Esophagus squamous epithelium (tissue), 5 donors: ENCODE measurements at regions not wholly inside any gene's neighbourhood (a gene's known extent, or its start where the extent isn't known, plus 50 kb on each side); places are given as distances from the start of the nearest gene placed in this dataset.

Experiments used
- DNase-seq: peaks from one replicate; lab custom pipeline; 2025; lab: John Stamatoyannopoulos, UW
- H3K27ac ChIP-seq, 4 donors: fragments of 200-600 bp; sonication (generic); one replicate each; pipeline ENCODE4 v1.5.1; 2016 to 2019; ENCODE audit warnings: mild to moderate bottlenecking in 1 of 4
- H3K27me3 ChIP-seq, 4 donors: fragments of 200-600 bp; sonication (generic); 1 replicate in 3 of 4; 2 replicates in 1 of 4; pipeline versions ENCODE4 v1.5.1 to v1.6.0; 2017 to 2021; ENCODE audit warnings: antibody characterized with exemption in 1 of 4
- H3K36me3 ChIP-seq, 3 donors: fragments of 200-600 bp; sonication (generic); one replicate each; pipeline ENCODE4 v1.5.1; 2016 to 2019
- H3K4me1 ChIP-seq, 3 donors: fragments of 200-600 bp; sonication (generic); one replicate each; pipeline ENCODE4 v1.5.1; 2017 to 2019
- H3K4me3 ChIP-seq, 4 donors: fragments of 200-600 bp; sonication (generic); 1 replicate in 3 of 4; 2 replicates in 1 of 4; pipeline ENCODE4 v1.5.1; 2016 to 2019; ENCODE audit warnings: mild to moderate bottlenecking in 2 of 4, moderate library complexity in 1 of 4
- H3K9me3 ChIP-seq, 3 donors: fragments of 200-600 bp; sonication (generic); one replicate each; pipeline ENCODE4 v1.5.1; 2016 to 2019
- CTCF ChIP-seq, 6 experiments: fragments of 450-650 bp in 4 of 6; fragments of 200-600 bp in 2 of 6; sonication (generic) in 2 of 6; IDR thresholded peaks; one replicate each; pipeline ENCODE4 v1.5.1; 2016 to 2019; ENCODE audit warnings: antibody characterized with exemption in 6 of 6, mild to moderate bottlenecking in 4 of 6, moderate library complexity in 4 of 6
- POLR2A ChIP-seq, 4 donors: fragments of 450-650 bp; IDR thresholded peaks; one replicate each; pipeline ENCODE4 v1.6.1; 2017; ENCODE audit warnings: antibody characterized with exemption in 4 of 4, mild to moderate bottlenecking in 4 of 4, moderate library complexity in 3 of 4
- WGBS, 2 donors: methylation state at CpG; one replicate each; pipeline ENCODE4 v1.1.5; 2018; 5-methylcytosine and 5-hydroxymethylcytosine counted together
- intact Hi-C: fragments of 100-400 bp; cut with DNase I; formaldehyde crosslinking; loops from one replicate; pipeline ENCODE4 v1.15.0; 2022
- donor health status: DM: yes; HTN: yes; CAD: no.

DNA sequence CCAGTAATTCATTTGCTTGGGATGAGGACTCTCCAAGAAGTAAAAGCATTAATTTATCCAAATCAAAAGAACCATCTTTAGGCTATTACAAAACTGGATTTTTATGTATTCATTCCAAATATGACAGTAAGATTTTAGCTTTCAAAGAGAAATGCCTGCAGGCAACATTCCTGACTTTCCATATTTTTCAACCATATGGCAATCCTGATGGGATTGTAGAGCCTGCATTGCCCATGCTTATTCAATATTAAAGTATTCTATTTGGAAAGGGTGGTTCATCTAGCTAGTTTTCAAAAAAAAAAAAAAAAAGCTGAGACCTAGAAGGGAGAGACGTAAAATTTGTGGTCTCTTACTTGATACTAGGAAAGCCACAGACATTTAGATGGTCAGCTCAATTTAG is 1253.7 kb downstream of the LRFN5 start:
- no peak for DNase-seq
- no peaks in the 10 kb centered on the region for H3K4me1 ChIP-seq
- WGBS, 2 donors: 67 to 68% methylated on average over 1 of the region's 1 CpG
- no peaks in the 10 kb centered on the region for H3K27me3 ChIP-seq
- no peaks in the 10 kb centered on the region for H3K36me3 ChIP-seq
- intact Hi-C loops: no loop called here
- TF ChIP-seq POLR2A (IDR thresholded peaks at IDR 0.05) (no peak), CTCF (IDR thresholded peaks at IDR 0.05) (no peak)
- no peak overlapping the region for H3K27ac ChIP-seq
- no peak overlapping the region for H3K4me3 ChIP-seq
- H3K9me3 ChIP-seq: no peaks in the 10 kb centered on the region

- H3K36me3 ChIP-seq: no peaks in the 10 kb centered on the region
- TF ChIP-seq POLR2A (IDR thresholded peaks at IDR 0.05): no peak
- TF ChIP-seq CTCF (IDR thresholded peaks at IDR 0.05): no peak
- no peak overlapping the region for H3K27ac ChIP-seq
- no peaks in the 10 kb centered on the region for H3K27me3 ChIP-seq
- WGBS, 2 donors: 36 to 75% methylated on average over 1 of the region's 1 CpG
- DNase-seq: no peak
- intact Hi-C loops: no loop called here
- no peaks in the 10 kb centered on the region for H3K4me1 ChIP-seq
- H3K9me3 ChIP-seq: no peaks in the 10 kb centered on the region
- no peak overlapping the region for H3K4me3 ChIP-seq
Observed at GRCh38 chr14:42856106-42856505, 1249.4 kb downstream of the LRFN5 start.

GRCh38 chr14:42855085-42855484 is 1248.4 kb downstream of the LRFN5 start:
- no peak for DNase-seq
- H3K4me1 ChIP-seq: no peaks in the 10 kb centered on the region
- no peaks in the 10 kb centered on the region for H3K36me3 ChIP-seq
- H3K27ac ChIP-seq: no peak overlapping the region
- H3K4me3 ChIP-seq: no peak overlapping the region
- no peak for TF ChIP-seq CTCF (IDR thresholded peaks at IDR 0.05)
- H3K27me3 ChIP-seq: no peaks in the 10 kb centered on the region
- H3K9me3 ChIP-seq: no peaks in the 10 kb centered on the region
- WGBS, 2 donors: 4 to 6% methylated on average over 1 of the region's 1 CpG
- intact Hi-C loops: no loop called here

DNA sequence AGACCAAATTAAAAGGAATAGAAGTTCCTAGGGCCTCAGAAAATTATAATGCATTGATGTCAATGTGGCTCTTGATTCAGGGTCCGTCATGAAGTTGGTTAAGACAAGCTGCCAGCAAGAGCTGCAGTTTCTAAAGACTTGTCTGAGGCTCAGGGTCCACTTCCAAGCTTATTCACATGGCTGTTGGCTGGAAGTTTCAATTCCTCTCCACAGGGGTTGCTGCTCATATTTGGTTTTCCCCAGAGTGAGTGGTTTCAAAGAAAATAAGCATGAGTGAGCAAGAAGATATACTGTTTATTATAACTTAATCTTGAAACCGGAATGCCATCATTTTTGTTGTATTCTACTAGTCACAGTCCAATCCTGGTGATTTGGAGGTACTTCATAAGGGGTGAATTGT is 1247.4 kb downstream of the LRFN5 start:
- Histone ChIP-seq H3K27ac (no peak overlapping the region), H3K27me3 (no peaks in the 10 kb centered on the region), H3K4me1 (no peaks in the 10 kb centered on the region), H3K9me3 (no peaks in the 10 kb centered on the region), H3K4me3 (no peak overlapping the region), H3K36me3 (no peaks in the 10 kb centered on the region)
- intact Hi-C loops: no loop called here
- no peak for DNase-seq
- TF ChIP-seq CTCF (IDR thresholded peaks at IDR 0.05): no peak
- TF ChIP-seq POLR2A (IDR thresholded peaks at IDR 0.05): no peak
- 53 to 68% methylated on average over 2 of the region's 2 CpGs for WGBS, 2 donors

DNA sequence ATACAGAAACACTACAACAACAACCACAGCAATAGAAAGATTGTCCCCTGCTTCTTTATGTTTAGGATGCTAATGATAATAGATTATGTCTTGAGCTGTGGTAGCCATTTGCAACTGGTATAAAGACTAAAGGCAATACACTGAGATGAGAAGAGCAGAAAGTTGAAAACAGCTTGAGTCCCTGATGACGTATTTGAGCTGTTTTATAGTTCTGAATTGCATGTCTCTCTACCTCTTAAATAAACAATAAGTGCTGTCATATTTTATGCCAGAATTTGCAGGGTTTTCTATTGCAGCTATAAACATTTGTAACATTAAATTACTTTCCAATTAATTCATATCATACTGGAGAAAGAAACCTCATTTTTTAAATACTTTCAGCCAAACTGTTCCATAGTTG is 1242.0 kb downstream of the LRFN5 start:
- TF ChIP-seq CTCF (IDR thresholded peaks at IDR 0.05): no peak
- no peak for TF ChIP-seq POLR2A (IDR thresholded peaks at IDR 0.05)
- WGBS, 2 donors: 38 to 41% methylated on average over 1 of the region's 1 CpG

More for the DNA sequence above, 1242.0 kb downstream of the LRFN5 start:
- peaks cover 0 to 7% (median 0%) of the 10 kb centered on the region in 3 donors for H3K9me3 ChIP-seq
- no peak overlapping the region for H3K27ac ChIP-seq
- H3K36me3 ChIP-seq: no peaks in the 10 kb centered on the region
- H3K4me1 ChIP-seq: no peaks in the 10 kb centered on the region
- no peak for DNase-seq
- intact Hi-C loops: no loop called here
- no peak overlapping the region for H3K4me3 ChIP-seq
- no peaks in the 10 kb centered on the region for H3K27me3 ChIP-seq
